ENCODE measurements at regions not wholly inside any gene's neighbourhood (a gene's known extent, or its start where the extent isn't known, plus 50 kb on each side); places are given as distances from the start of the nearest gene placed in this dataset.

DNA sequence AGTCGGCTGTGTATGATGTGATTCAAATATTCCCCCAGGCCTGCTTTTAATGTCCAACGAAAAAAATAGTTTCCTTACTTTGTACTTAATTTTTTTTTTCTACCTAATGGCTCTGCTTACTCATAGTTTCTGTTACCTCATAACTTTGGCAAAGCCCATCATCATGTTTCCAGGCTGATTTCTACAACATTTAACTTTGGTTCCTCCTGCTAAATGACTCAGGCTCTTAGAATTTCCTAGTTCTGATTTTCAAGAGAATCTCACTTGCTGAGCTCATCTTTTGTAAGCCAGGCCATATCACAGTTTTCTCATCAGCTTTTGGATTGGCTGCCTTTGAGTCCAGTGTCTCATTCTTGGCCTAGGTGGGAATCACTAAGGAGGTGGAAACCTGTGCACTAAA, 323.1 kb downstream of the HDGFL1 start:
- no peak for TF ChIP-seq ZNF791 (tag by site-specific recombination; IDR thresholded peaks at IDR 0.05)
- TF ChIP-seq, protein P1, sequence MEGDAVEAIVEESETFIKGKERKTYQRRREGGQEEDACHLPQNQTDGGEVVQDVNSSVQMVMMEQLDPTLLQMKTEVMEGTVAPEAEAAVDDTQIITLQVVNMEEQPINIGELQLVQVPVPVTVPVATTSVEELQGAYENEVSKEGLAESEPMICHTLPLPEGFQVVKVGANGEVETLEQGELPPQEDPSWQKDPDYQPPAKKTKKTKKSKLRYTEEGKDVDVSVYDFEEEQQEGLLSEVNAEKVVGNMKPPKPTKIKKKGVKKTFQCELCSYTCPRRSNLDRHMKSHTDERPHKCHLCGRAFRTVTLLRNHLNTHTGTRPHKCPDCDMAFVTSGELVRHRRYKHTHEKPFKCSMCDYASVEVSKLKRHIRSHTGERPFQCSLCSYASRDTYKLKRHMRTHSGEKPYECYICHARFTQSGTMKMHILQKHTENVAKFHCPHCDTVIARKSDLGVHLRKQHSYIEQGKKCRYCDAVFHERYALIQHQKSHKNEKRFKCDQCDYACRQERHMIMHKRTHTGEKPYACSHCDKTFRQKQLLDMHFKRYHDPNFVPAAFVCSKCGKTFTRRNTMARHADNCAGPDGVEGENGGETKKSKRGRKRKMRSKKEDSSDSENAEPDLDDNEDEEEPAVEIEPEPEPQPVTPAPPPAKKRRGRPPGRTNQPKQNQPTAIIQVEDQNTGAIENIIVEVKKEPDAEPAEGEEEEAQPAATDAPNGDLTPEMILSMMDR (tag by site-specific recombination; IDR thresholded peaks at IDR 0.05) = no peak
- TF ChIP-seq ZEB2 (tag by site-specific recombination; IDR thresholded peaks at IDR 0.05) = no peak
- TF ChIP-seq ZNF302 (tag by site-specific recombination; IDR thresholded peaks at IDR 0.05; ENCODE audit: low read depth) = no peak
- no peak for TF ChIP-seq ZBTB1 (tag by site-specific recombination; IDR thresholded peaks at IDR 0.05)
- no peak for TF ChIP-seq MYNN (tag by site-specific recombination; IDR thresholded peaks at IDR 0.05; ENCODE audit: borderline replicate concordance)
- TF ChIP-seq WT1 (tag by site-specific recombination; IDR thresholded peaks at IDR 0.05) = no peak
- TF ChIP-seq PRDM1 (tag by site-specific recombination; IDR thresholded peaks at IDR 0.05) = no peak
- TF ChIP-seq ZNF10 (tag by site-specific recombination; IDR thresholded peaks at IDR 0.05) = no peak
